DOHH2 (cell line): ENCODE measurements at regions not wholly inside any gene's neighbourhood (a gene's known extent, or its start where the extent isn't known, plus 50 kb on each side); places are given as distances from the start of the nearest gene placed in this dataset.

Source experiments
- H3F3A ChIP-seq: fragments of 200-600 bp; sonication (generic), shearing (Covaris generic); 2 replicates; pipeline ENCODE4 v1.6.0; 2016; ENCODE audit warnings: antibody characterized with exemption, mild to moderate bottlenecking; ENCODE audit not compliant: control insufficient read depth, insufficient read depth
- H3K27ac ChIP-seq: fragments of 200-600 bp; sonication (generic); 2 replicates; pipeline ENCODE4 v1.5.1; 2014; ENCODE audit warnings: low read depth, mild to moderate bottlenecking, low read length, moderate library complexity
- H3K27me3 ChIP-seq: fragments of 200-600 bp; sonication (generic); 2 replicates; pipeline ENCODE4 v1.6.1; 2014; ENCODE audit warnings: mild to moderate bottlenecking, low read length, mixed read lengths; ENCODE audit not compliant: control insufficient read depth
- H3K36me3 ChIP-seq: fragments of 200-600 bp; sonication (generic); 2 replicates; pipeline ENCODE4 v1.6.1; 2014; ENCODE audit warnings: mild to moderate bottlenecking, low read length, moderate library complexity, mixed read lengths; ENCODE audit not compliant: control insufficient read depth
- H3K4me1 ChIP-seq: fragments of 200-600 bp; sonication (generic); 2 replicates; pipeline ENCODE4 v1.6.1; 2014; ENCODE audit warnings: mild to moderate bottlenecking, low read length, mixed read lengths; ENCODE audit not compliant: control insufficient read depth
- H3K4me2 ChIP-seq: fragments of 200-600 bp; sonication (generic); 2 replicates; pipeline ENCODE4 v1.6.0; 2014; ENCODE audit warnings: mild to moderate bottlenecking, low read length, moderate library complexity
- H3K4me3 ChIP-seq: fragments of 200-600 bp; sonication (generic); 2 replicates; pipeline ENCODE4 v1.5.1; 2014; ENCODE audit warnings: mild to moderate bottlenecking, low read length, mixed read lengths
- H3K79me2 ChIP-seq: fragments of 200-600 bp; sonication (generic); 2 replicates; pipeline ENCODE4 v1.6.1; 2014; ENCODE audit warnings: mild to moderate bottlenecking, low read length, mixed read lengths; ENCODE audit not compliant: control insufficient read depth
- H3K9me2 ChIP-seq: fragments of 200-600 bp; sonication (generic); replicated peaks from 2 replicates; pipeline ENCODE4 v1.6.1; 2014; ENCODE audit warnings: mild to moderate bottlenecking, low read length, mixed read lengths; ENCODE audit not compliant: control insufficient read depth
- H3K9me3 ChIP-seq: fragments of 200-600 bp; sonication (generic); 2 replicates; pipeline ENCODE4 v1.6.1; 2014; ENCODE audit warnings: antibody characterized with exemption, low read length, mixed read lengths; ENCODE audit not compliant: control insufficient read depth, insufficient read depth
- H4K20me1 ChIP-seq: fragments of 200-600 bp; sonication (generic); 2 replicates; pipeline ENCODE4 v1.6.0; 2014; ENCODE audit warnings: low read depth, mild to moderate bottlenecking, antibody characterized with exemption, low read length, moderate library complexity; ENCODE audit not compliant: control insufficient read depth, insufficient read depth
- EZH2phosphoT487 ChIP-seq: fragments of 200-600 bp; sonication (generic); IDR thresholded peaks from 2 replicates; pipeline ENCODE4 v1.6.1; 2017; ENCODE audit warnings: borderline replicate concordance, mild to moderate bottlenecking, antibody characterized with exemption, low read length, moderate library complexity, mixed read lengths
- TF ChIP-seq, protein P1 (sequence below): fragments of 200-600 bp; sonication (generic); IDR thresholded peaks from one replicate; pipeline ENCODE4 v1.5.1; 2014; ENCODE audit warnings: antibody characterized with exemption, mild to moderate bottlenecking, low read depth, low read length; ENCODE audit not compliant: poor library complexity, severe bottlenecking

DNA sequence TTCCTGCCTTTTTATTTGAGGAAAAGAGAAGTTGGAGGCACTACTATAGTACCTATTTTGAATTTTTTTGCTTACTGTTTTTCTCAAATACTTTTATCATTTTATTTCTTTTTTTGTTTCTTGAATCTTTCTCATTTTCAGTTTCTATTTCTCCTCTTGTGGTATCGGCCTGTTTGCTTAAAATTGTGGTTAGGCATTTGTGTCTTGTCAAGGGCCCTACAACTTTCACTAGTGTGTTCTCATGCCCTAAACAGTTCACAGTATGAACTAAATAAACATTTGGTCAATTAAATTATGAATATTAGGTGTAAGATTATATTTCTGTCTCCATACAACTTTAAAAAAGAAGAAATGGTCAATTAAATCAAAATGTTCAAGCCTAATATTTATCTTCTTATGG lies 613.5 kb downstream of the MBD2 start:
- no peaks in the 10 kb centered on the region for H3K9me2 ChIP-seq
- H3K9me3 ChIP-seq, result no peaks in the 10 kb centered on the region
- no peaks in the 10 kb centered on the region for H3K27me3 ChIP-seq
- H3K27ac ChIP-seq, result no peak overlapping the region
- H3K4me2 ChIP-seq, result no peak overlapping the region
- no peaks in the 10 kb centered on the region for H3K36me3 ChIP-seq
- H3K4me3 ChIP-seq, result no peak overlapping the region
- H3F3A ChIP-seq, result no peaks in the 10 kb centered on the region
- no peaks in the 10 kb centered on the region for H3K4me1 ChIP-seq
- no peak for TF ChIP-seq EZH2phosphoT487
- TF ChIP-seq, protein P1, sequence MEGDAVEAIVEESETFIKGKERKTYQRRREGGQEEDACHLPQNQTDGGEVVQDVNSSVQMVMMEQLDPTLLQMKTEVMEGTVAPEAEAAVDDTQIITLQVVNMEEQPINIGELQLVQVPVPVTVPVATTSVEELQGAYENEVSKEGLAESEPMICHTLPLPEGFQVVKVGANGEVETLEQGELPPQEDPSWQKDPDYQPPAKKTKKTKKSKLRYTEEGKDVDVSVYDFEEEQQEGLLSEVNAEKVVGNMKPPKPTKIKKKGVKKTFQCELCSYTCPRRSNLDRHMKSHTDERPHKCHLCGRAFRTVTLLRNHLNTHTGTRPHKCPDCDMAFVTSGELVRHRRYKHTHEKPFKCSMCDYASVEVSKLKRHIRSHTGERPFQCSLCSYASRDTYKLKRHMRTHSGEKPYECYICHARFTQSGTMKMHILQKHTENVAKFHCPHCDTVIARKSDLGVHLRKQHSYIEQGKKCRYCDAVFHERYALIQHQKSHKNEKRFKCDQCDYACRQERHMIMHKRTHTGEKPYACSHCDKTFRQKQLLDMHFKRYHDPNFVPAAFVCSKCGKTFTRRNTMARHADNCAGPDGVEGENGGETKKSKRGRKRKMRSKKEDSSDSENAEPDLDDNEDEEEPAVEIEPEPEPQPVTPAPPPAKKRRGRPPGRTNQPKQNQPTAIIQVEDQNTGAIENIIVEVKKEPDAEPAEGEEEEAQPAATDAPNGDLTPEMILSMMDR, result no peak
- no peaks in the 10 kb centered on the region for H3K79me2 ChIP-seq
- H4K20me1 ChIP-seq, result no peaks in the 10 kb centered on the region

DNA sequence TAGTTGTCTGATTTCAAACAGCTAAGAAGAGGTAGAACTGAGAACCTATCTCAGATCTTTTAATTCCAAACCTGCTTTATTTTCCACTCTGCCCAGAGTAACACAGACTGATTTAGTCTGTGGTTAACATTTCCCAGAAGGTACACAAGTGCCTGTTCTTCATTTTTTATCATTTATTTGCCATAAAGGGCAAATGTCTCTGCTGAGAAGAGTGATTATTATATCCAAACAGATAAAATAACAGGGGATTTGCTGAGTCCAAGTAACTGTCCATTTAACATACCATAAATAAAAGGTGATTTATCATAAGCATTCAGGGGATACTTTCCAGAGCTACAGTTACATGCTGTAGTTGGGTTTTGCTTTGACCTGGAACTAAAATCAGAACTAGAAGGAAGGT lies 617.7 kb downstream of the MBD2 start:
- no peak overlapping the region for H3K27ac ChIP-seq
- H4K20me1 ChIP-seq, result no peaks in the 10 kb centered on the region
- H3K36me3 ChIP-seq, result no peaks in the 10 kb centered on the region
- no peaks in the 10 kb centered on the region for H3K79me2 ChIP-seq
- no peaks in the 10 kb centered on the region for H3K4me1 ChIP-seq
- no peaks in the 10 kb centered on the region for H3K9me3 ChIP-seq
- H3K27me3 ChIP-seq, result no peaks in the 10 kb centered on the region
- no peaks in the 10 kb centered on the region for H3K9me2 ChIP-seq
- H3F3A ChIP-seq, result no peaks in the 10 kb centered on the region
- H3K4me2 ChIP-seq, result no peak overlapping the region
- no peak overlapping the region for H3K4me3 ChIP-seq
- TF ChIP-seq, protein P1, result no peak
- no peak for TF ChIP-seq EZH2phosphoT487

DNA sequence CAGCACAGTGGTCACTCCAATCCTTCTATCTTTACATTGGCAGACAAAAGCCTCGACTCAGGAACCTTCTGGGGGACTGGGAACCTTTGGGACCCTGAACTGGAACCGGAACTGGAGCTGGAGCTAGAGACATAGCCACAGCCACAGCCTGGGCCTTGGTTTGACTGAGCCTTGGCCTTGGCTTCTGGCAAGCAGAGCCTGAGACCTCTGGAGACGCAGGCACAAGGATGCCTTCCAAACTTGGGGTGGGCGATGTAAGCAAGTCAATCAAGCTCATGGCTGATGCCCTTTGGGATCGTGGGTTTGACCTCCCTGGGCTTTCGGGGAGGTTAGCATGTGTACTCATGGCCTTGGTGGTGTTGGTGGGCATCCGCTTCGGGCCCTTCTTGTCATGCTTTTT lies 619.3 kb downstream of the MBD2 start:
- no peaks in the 10 kb centered on the region for H3K4me1 ChIP-seq
- H3K36me3 ChIP-seq, result no peaks in the 10 kb centered on the region
- no peaks in the 10 kb centered on the region for H3K9me2 ChIP-seq
- no peak overlapping the region for H3K27ac ChIP-seq
- H3K4me3 ChIP-seq, result no peak overlapping the region
- no peaks in the 10 kb centered on the region for H3F3A ChIP-seq
- no peaks in the 10 kb centered on the region for H3K27me3 ChIP-seq
- TF ChIP-seq, protein P1, result no peak
- TF ChIP-seq EZH2phosphoT487, result no peak
- no peaks in the 10 kb centered on the region for H3K79me2 ChIP-seq
- no peaks in the 10 kb centered on the region for H4K20me1 ChIP-seq
- no peak overlapping the region for H3K4me2 ChIP-seq
- H3K9me3 ChIP-seq, result no peaks in the 10 kb centered on the region

DNA sequence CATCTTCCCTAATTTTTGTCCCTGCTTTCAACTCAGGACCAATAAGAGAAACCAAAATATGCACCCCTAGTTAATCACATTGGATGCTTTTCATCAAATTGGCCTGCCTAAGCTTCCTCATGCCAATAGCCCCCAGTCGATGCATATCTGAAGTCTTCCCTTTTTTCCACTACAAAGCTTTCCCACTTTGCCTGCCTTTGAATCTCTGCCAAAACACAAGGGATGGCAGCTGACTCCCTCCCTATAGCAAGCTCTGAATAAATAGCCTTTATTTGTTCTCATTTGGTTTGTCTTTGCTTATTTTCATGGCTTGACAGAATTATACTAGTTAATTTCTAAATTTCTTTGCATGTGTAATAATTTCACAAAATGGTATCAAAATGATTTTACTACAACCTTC lies 621.2 kb downstream of the MBD2 start:
- TF ChIP-seq EZH2phosphoT487, result no peak
- TF ChIP-seq, protein P1, result no peak
- Histone ChIP-seq H3K36me3 (no peaks in the 10 kb centered on the region), H3K4me3 (no peak overlapping the region), H3K79me2 (no peaks in the 10 kb centered on the region), H3F3A (no peaks in the 10 kb centered on the region), H3K9me2 (no peaks in the 10 kb centered on the region), H3K27ac (no peak overlapping the region), H3K4me2 (no peak overlapping the region), H3K27me3 (no peaks in the 10 kb centered on the region), H3K4me1 (no peaks in the 10 kb centered on the region), H3K9me3 (no peaks in the 10 kb centered on the region), H4K20me1 (no peaks in the 10 kb centered on the region)
